Vagina (tissue), 2 donors: ENCODE measurements at regions not wholly inside any gene's neighbourhood (a gene's known extent, or its start where the extent isn't known, plus 50 kb on each side); places are given as distances from the start of the nearest gene placed in this dataset.

ENCODE experiments used
- DNase-seq, 2 donors: peaks; one replicate each; pipeline ENCODE4 v3.0.0-alpha.2; 2017; ENCODE audit errors: extremely low spot score in 2 of 2
- H3K27ac ChIP-seq: fragments of 200-600 bp; sonication (generic); one replicate; pipeline ENCODE4 v1.5.1; 2019
- H3K27me3 ChIP-seq: fragments of 200-600 bp; sonication (generic); one replicate; pipeline ENCODE4 v1.5.1; 2019
- H3K36me3 ChIP-seq, 2 donors: fragments of 200-600 bp; sonication (generic); one replicate each; pipeline ENCODE4 v1.5.1; 2017 to 2019
- H3K4me1 ChIP-seq: fragments of 200-600 bp; sonication (generic); one replicate; pipeline ENCODE4 v1.5.1; 2019
- H3K4me3 ChIP-seq, 2 donors: fragments of 200-600 bp; sonication (generic); 1 replicate in 1 of 2; 2 replicates in 1 of 2; pipeline ENCODE4 v1.5.1; 2016 to 2019
- H3K9me3 ChIP-seq: fragments of 200-600 bp; sonication (generic); one replicate; pipeline ENCODE4 v1.5.1; 2019
- CTCF ChIP-seq, 3 experiments: fragments of 450-650 bp in 2 of 3; fragments of 200-600 bp in 1 of 3; sonication (generic) in 1 of 3; IDR thresholded peaks; one replicate each; pipeline ENCODE4 v1.5.1; 2017 to 2019; ENCODE audit warnings: antibody characterized with exemption in 3 of 3, mild to moderate bottlenecking in 2 of 3, moderate library complexity in 2 of 3
- POLR2A ChIP-seq, 2 donors: fragments of 450-650 bp; IDR thresholded peaks; one replicate each; pipeline ENCODE4 v1.6.1; 2017; ENCODE audit warnings: antibody characterized with exemption in 2 of 2, mild to moderate bottlenecking in 2 of 2, moderate library complexity in 2 of 2
- POLR2AphosphoS5 ChIP-seq, 2 donors: sonication (generic); formaldehyde crosslinking; IDR thresholded peaks; one replicate each; pipeline ENCODE4 v1.9.0; 2017; ENCODE audit warnings: antibody characterized with exemption in 2 of 2, mild to moderate bottlenecking in 2 of 2, low read depth in 1 of 2; ENCODE audit not compliant: insufficient read depth in 1 of 2
- intact Hi-C: fragments of 100-400 bp; cut with DNase I; formaldehyde crosslinking; loops from one replicate; pipeline ENCODE4 v1.15.1; 2023

- DNase-seq = no peak
- Histone ChIP-seq H3K36me3 (no peaks in the 10 kb centered on the region), H3K27me3 (no peaks in the 10 kb centered on the region), H3K27ac (no peak overlapping the region), H3K4me3 (no peak overlapping the region), H3K4me1 (no peaks in the 10 kb centered on the region), H3K9me3 (no peaks in the 10 kb centered on the region)
- TF ChIP-seq POLR2A (IDR thresholded peaks at IDR 0.05) (no peak), POLR2AphosphoS5 (IDR thresholded peaks at IDR 0.05; ENCODE audit: insufficient read depth in 1 of 2, low read depth in 1 of 2) (no peak), CTCF (IDR thresholded peaks at IDR 0.05) (no peak)
- intact Hi-C loops = no loop called here
Observed at GRCh38 chrX:22666441-22666840, 333.3 kb upstream of the DDX53 start.

- H3K4me1 ChIP-seq = no peaks in the 10 kb centered on the region
- no peak for DNase-seq
- no peak overlapping the region for H3K27ac ChIP-seq
- no peaks in the 10 kb centered on the region for H3K27me3 ChIP-seq
- TF ChIP-seq POLR2A (IDR thresholded peaks at IDR 0.05) (no peak), CTCF (IDR thresholded peaks at IDR 0.05) (no peak), POLR2AphosphoS5 (IDR thresholded peaks at IDR 0.05; ENCODE audit: insufficient read depth in 1 of 2, low read depth in 1 of 2) (no peak)
- no peak overlapping the region for H3K4me3 ChIP-seq
- intact Hi-C loops = no loop called here
- H3K9me3 ChIP-seq = no peaks in the 10 kb centered on the region
- no peaks in the 10 kb centered on the region for H3K36me3 ChIP-seq
Observed at GRCh38 chrX:22674932-22675331, 324.8 kb upstream of the DDX53 start.

- no peaks in the 10 kb centered on the region for H3K27me3 ChIP-seq
- no peaks in the 10 kb centered on the region for H3K9me3 ChIP-seq
- H3K27ac ChIP-seq = no peak overlapping the region
- H3K4me3 ChIP-seq = no peak overlapping the region
- H3K36me3 ChIP-seq = no peaks in the 10 kb centered on the region
- H3K4me1 ChIP-seq = no peaks in the 10 kb centered on the region
- intact Hi-C loops = no loop called here
- no peak for DNase-seq
- TF ChIP-seq CTCF (IDR thresholded peaks at IDR 0.05) = no peak
- no peak for TF ChIP-seq POLR2AphosphoS5 (IDR thresholded peaks at IDR 0.05; ENCODE audit: insufficient read depth in 1 of 2, low read depth in 1 of 2)
- no peak for TF ChIP-seq POLR2A (IDR thresholded peaks at IDR 0.05)
Observed at GRCh38 chrX:22686138-22686541, 313.6 kb upstream of the DDX53 start.

GRCh38 chrX:22689290-22689689 lies 310.5 kb upstream of the DDX53 start:
- Histone ChIP-seq H3K27me3 (no peaks in the 10 kb centered on the region), H3K4me1 (no peaks in the 10 kb centered on the region), H3K9me3 (no peaks in the 10 kb centered on the region), H3K36me3 (no peaks in the 10 kb centered on the region), H3K4me3 (no peak overlapping the region), H3K27ac (no peak overlapping the region)
- intact Hi-C loops = no loop called here
- no peak for DNase-seq
- TF ChIP-seq POLR2AphosphoS5 (IDR thresholded peaks at IDR 0.05; ENCODE audit: insufficient read depth in 1 of 2, low read depth in 1 of 2) = no peak
- no peak for TF ChIP-seq CTCF (IDR thresholded peaks at IDR 0.05)
- TF ChIP-seq POLR2A (IDR thresholded peaks at IDR 0.05) = no peak

GRCh38 chrX:22690116-22690515 lies 309.6 kb upstream of the DDX53 start:
- H3K36me3 ChIP-seq = no peaks in the 10 kb centered on the region
- H3K4me1 ChIP-seq = no peaks in the 10 kb centered on the region
- TF ChIP-seq POLR2AphosphoS5 (IDR thresholded peaks at IDR 0.05; ENCODE audit: insufficient read depth in 1 of 2, low read depth in 1 of 2) (no peak), POLR2A (IDR thresholded peaks at IDR 0.05) (no peak), CTCF (IDR thresholded peaks at IDR 0.05) (no peak)
- H3K27ac ChIP-seq = no peak overlapping the region
- no peak overlapping the region for H3K4me3 ChIP-seq
- no peaks in the 10 kb centered on the region for H3K27me3 ChIP-seq
- no peaks in the 10 kb centered on the region for H3K9me3 ChIP-seq
- intact Hi-C loops = no loop called here
- DNase-seq = no peak
